CD4-positive, alpha-beta memory T cell (primary cell): ENCODE measurements at regions not wholly inside any gene's neighbourhood (a gene's known extent, or its start where the extent isn't known, plus 50 kb on each side); places are given as distances from the start of the nearest gene placed in this dataset.

Experiments
- CTCF ChIA-PET: fragments of 350-600 bp; sonication (Branson Sonifier 250); formaldehyde crosslinking; loops from one replicate; lab custom pipeline; 2021; ENCODE audit warnings: inconsistent platforms; ENCODE audit not compliant: partially characterized antibody; lab: Charles Lee
- POLR2A ChIA-PET: fragments of 350-600 bp; sonication (Branson Sonifier 250); formaldehyde crosslinking; loops from one replicate; lab custom pipeline; 2021; ENCODE audit not compliant: partially characterized antibody; lab: Charles Lee
- DNase-seq, 5 donors: peaks; one replicate each; pipeline versions ENCODE4 v3.0.0 to v3.0.0-alpha.2; 2020 to 2022; ENCODE audit warnings: mixed read lengths in 1 of 5
- H3K27ac ChIP-seq: one replicate; pipeline ENCODE4 v1.7.0; 2013; ENCODE audit warnings: low read depth, low read length
- H3K27me3 ChIP-seq: 2 replicates; pipeline ENCODE4 v1.7.0; 2013; ENCODE audit warnings: mild to moderate bottlenecking, low read length, moderate library complexity; ENCODE audit not compliant: insufficient read depth
- H3K36me3 ChIP-seq: 2 replicates; pipeline ENCODE4 v1.7.0; 2013; ENCODE audit warnings: mild to moderate bottlenecking, low read length, moderate library complexity; ENCODE audit not compliant: insufficient read depth
- H3K4me1 ChIP-seq: 2 replicates; pipeline ENCODE4 v1.7.0; 2013; ENCODE audit warnings: mild to moderate bottlenecking, low read length, moderate library complexity; ENCODE audit not compliant: insufficient read depth
- H3K4me3 ChIP-seq, 2 donors: one replicate each; pipeline ENCODE4 v1.7.0; 2013; ENCODE audit warnings: low read length in 2 of 2, mild to moderate bottlenecking in 1 of 2
- H3K9me3 ChIP-seq, 2 donors: one replicate each; pipeline ENCODE4 v1.7.0; 2013; ENCODE audit warnings: low read length in 2 of 2, control low read depth in 1 of 2; ENCODE audit not compliant: control insufficient read depth in 1 of 2
- H3K27ac Mint-ChIP-seq, 7 donors: one replicate each; pipeline ENCODE4 v1.8.0; 2020 to 2021; ENCODE audit warnings: mixed read lengths in 7 of 7, mild to moderate bottlenecking in 6 of 7, inconsistent platforms in 3 of 7, moderate library complexity in 3 of 7
- H3K27me3 Mint-ChIP-seq, 2 donors: one replicate each; pipeline ENCODE4 v1.8.0; 2020 to 2021; ENCODE audit warnings: mixed read lengths in 2 of 2
- H3K36me3 Mint-ChIP-seq, 2 donors: one replicate each; pipeline ENCODE4 v1.8.0; 2020 to 2021; ENCODE audit warnings: mixed read lengths in 2 of 2, inconsistent platforms in 1 of 2, mild to moderate bottlenecking in 1 of 2
- H3K4me1 Mint-ChIP-seq, 4 donors: one replicate each; pipeline ENCODE4 v1.8.0; 2020 to 2021; ENCODE audit warnings: mixed read lengths in 4 of 4, mild to moderate bottlenecking in 1 of 4
- H3K4me3 Mint-ChIP-seq, 8 donors: one replicate each; pipeline ENCODE4 v1.8.0; 2020 to 2021; ENCODE audit warnings: mixed read lengths in 8 of 8, mild to moderate bottlenecking in 7 of 8, moderate library complexity in 6 of 8, inconsistent platforms in 3 of 8
- H3K9me3 Mint-ChIP-seq, 8 donors: one replicate each; pipeline ENCODE4 v1.8.0; 2020 to 2021; ENCODE audit warnings: mixed read lengths in 8 of 8, mild to moderate bottlenecking in 5 of 8, inconsistent platforms in 3 of 8, moderate library complexity in 1 of 8
- intact Hi-C: fragments of 100-400 bp; cut with micrococcal nuclease; formaldehyde crosslinking; loops from one replicate; pipeline ENCODE4 v1.15.1; 2023

GRCh38 chr4:149140841-149141240, 674.8 kb downstream of the IQCM start:
- intact Hi-C loops, result no loop called here
- no peaks in the 10 kb centered on the region for H3K36me3 Mint-ChIP-seq
- peaks cover 0 to 3% (median under 1%) of the 10 kb centered on the region in 4 donors for H3K4me1 Mint-ChIP-seq
- H3K27me3 Mint-ChIP-seq, result peaks cover 2 to 3% of the 10 kb centered on the region in 2 donors
- Histone ChIP-seq H3K9me3 (no peaks in the 10 kb centered on the region), H3K27me3 (no peaks in the 10 kb centered on the region), H3K4me1 (no peaks in the 10 kb centered on the region), H3K4me3 (no peak overlapping the region), H3K36me3 (no peaks in the 10 kb centered on the region), H3K27ac (no peak overlapping the region)
- no peak overlapping the region for H3K4me3 Mint-ChIP-seq
- H3K9me3 Mint-ChIP-seq, result peaks cover 0 to 3% (median 0%) of the 10 kb centered on the region in 8 donors
- CTCF ChIA-PET, result no interaction called here
- no peak for DNase-seq
- POLR2A ChIA-PET, result no interaction called here
- no peak overlapping the region for H3K27ac Mint-ChIP-seq

GRCh38 chr4:149136951-149137620, 678.6 kb downstream of the IQCM start:
- no peak for DNase-seq
- POLR2A ChIA-PET, result no interaction called here
- H3K27ac Mint-ChIP-seq, result no peak overlapping the region
- Histone ChIP-seq H3K27me3 (no peaks in the 10 kb centered on the region), H3K9me3 (no peaks in the 10 kb centered on the region), H3K27ac (no peak overlapping the region), H3K4me1 (no peaks in the 10 kb centered on the region), H3K36me3 (no peaks in the 10 kb centered on the region), H3K4me3 (no peak overlapping the region)
- H3K27me3 Mint-ChIP-seq, result no peaks in the 10 kb centered on the region
- intact Hi-C loops, result no loop called here
- H3K36me3 Mint-ChIP-seq, result no peaks in the 10 kb centered on the region
- peaks cover 0 to 3% (median under 1%) of the 10 kb centered on the region in 4 donors for H3K4me1 Mint-ChIP-seq
- peaks cover 0 to 9% (median 0%) of the 10 kb centered on the region in 8 donors for H3K9me3 Mint-ChIP-seq
- CTCF ChIA-PET, result no interaction called here
- no peak overlapping the region for H3K4me3 Mint-ChIP-seq

- Mint-ChIP-seq H3K4me1 (peaks cover 0 to 3% (median under 1%) of the 10 kb centered on the region in 4 donors), H3K36me3 (no peaks in the 10 kb centered on the region), H3K27ac (no peak overlapping the region), H3K9me3 (peaks cover 0 to 9% (median 0%) of the 10 kb centered on the region in 8 donors), H3K4me3 (no peak overlapping the region), H3K27me3 (no peaks in the 10 kb centered on the region)
- CTCF ChIA-PET, result no interaction called here
- no peaks in the 10 kb centered on the region for H3K27me3 ChIP-seq
- H3K4me1 ChIP-seq, result no peaks in the 10 kb centered on the region
- POLR2A ChIA-PET, result no interaction called here
- no peaks in the 10 kb centered on the region for H3K9me3 ChIP-seq
- no peaks in the 10 kb centered on the region for H3K36me3 ChIP-seq
- no peak overlapping the region for H3K27ac ChIP-seq
- intact Hi-C loops, result no loop called here
- H3K4me3 ChIP-seq, result no peak overlapping the region
- no peak for DNase-seq
These were observed 680.6 kb downstream of the IQCM start for GRCh38 chr4:149135062-149135461.

- no peak overlapping the region for H3K4me3 Mint-ChIP-seq
- no peaks in the 10 kb centered on the region for H3K27me3 Mint-ChIP-seq
- H3K4me1 ChIP-seq, result no peaks in the 10 kb centered on the region
- intact Hi-C loops, result no loop called here
- no peak for DNase-seq
- H3K9me3 Mint-ChIP-seq, result peaks cover 0 to 3% (median 0%) of the 10 kb centered on the region in 8 donors
- no peaks in the 10 kb centered on the region for H3K27me3 ChIP-seq
- POLR2A ChIA-PET, result no interaction called here
- peak overlapping the region in 1 of 7 donors; percentile 6 for H3K27ac Mint-ChIP-seq
- no peak overlapping the region for H3K27ac ChIP-seq
- no peaks in the 10 kb centered on the region for H3K9me3 ChIP-seq
- H3K36me3 Mint-ChIP-seq, result no peaks in the 10 kb centered on the region
- H3K36me3 ChIP-seq, result no peaks in the 10 kb centered on the region
- H3K4me1 Mint-ChIP-seq, result no peaks in the 10 kb centered on the region
- H3K4me3 ChIP-seq, result no peak overlapping the region
- CTCF ChIA-PET, result no interaction called here
These were observed 678.8 kb upstream of the NR3C2 start for GRCh38 chr4:149121023-149121404.

- no peaks in the 10 kb centered on the region for H3K27me3 ChIP-seq
- no peaks in the 10 kb centered on the region for H3K4me1 ChIP-seq
- Mint-ChIP-seq H3K36me3 (no peaks in the 10 kb centered on the region), H3K27me3 (no peaks in the 10 kb centered on the region), H3K4me1 (no peaks in the 10 kb centered on the region), H3K4me3 (no peak overlapping the region), H3K9me3 (peaks cover 0 to 3% (median 0%) of the 10 kb centered on the region in 8 donors), H3K27ac (no peak overlapping the region)
- ChIA-PET CTCF (no interaction called here), POLR2A (no interaction called here)
- H3K27ac ChIP-seq, result no peak overlapping the region
- no peaks in the 10 kb centered on the region for H3K36me3 ChIP-seq
- intact Hi-C loops, result no loop called here
- DNase-seq, result no peak
- no peak overlapping the region for H3K4me3 ChIP-seq
- H3K9me3 ChIP-seq, result no peaks in the 10 kb centered on the region
These were observed 678.3 kb upstream of the NR3C2 start for GRCh38 chr4:149120331-149121022.

GRCh38 chr4:149116806-149117205, 674.6 kb upstream of the NR3C2 start:
- H3K27me3 Mint-ChIP-seq, result no peaks in the 10 kb centered on the region
- Histone ChIP-seq H3K36me3 (no peaks in the 10 kb centered on the region), H3K4me1 (no peaks in the 10 kb centered on the region), H3K27me3 (no peaks in the 10 kb centered on the region), H3K9me3 (no peaks in the 10 kb centered on the region), H3K4me3 (no peak overlapping the region), H3K27ac (no peak overlapping the region)
- H3K4me3 Mint-ChIP-seq, result no peak overlapping the region
- H3K36me3 Mint-ChIP-seq, result no peaks in the 10 kb centered on the region
- ChIA-PET POLR2A (no interaction called here), CTCF (no interaction called here)
- DNase-seq, result no peak
- peaks cover 0 to 3% (median 0%) of the 10 kb centered on the region in 8 donors for H3K9me3 Mint-ChIP-seq
- H3K27ac Mint-ChIP-seq, result no peak overlapping the region
- intact Hi-C loops, result no loop called here
- no peaks in the 10 kb centered on the region for H3K4me1 Mint-ChIP-seq

GRCh38 chr4:149113804-149114430, 671.7 kb upstream of the NR3C2 start:
- ChIA-PET CTCF (no interaction called here), POLR2A (no interaction called here)
- Histone ChIP-seq H3K9me3 (no peaks in the 10 kb centered on the region), H3K36me3 (no peaks in the 10 kb centered on the region), H3K27me3 (no peaks in the 10 kb centered on the region), H3K27ac (no peak overlapping the region), H3K4me1 (no peaks in the 10 kb centered on the region), H3K4me3 (no peak overlapping the region)
- intact Hi-C loops, result no loop called here
- Mint-ChIP-seq H3K9me3 (peaks cover 0 to 4% (median 0%) of the 10 kb centered on the region in 8 donors), H3K36me3 (no peaks in the 10 kb centered on the region), H3K27me3 (no peaks in the 10 kb centered on the region), H3K27ac (no peak overlapping the region), H3K4me1 (no peaks in the 10 kb centered on the region), H3K4me3 (no peak overlapping the region)
- no peak for DNase-seq
